Caco-2 (cell line): ENCODE measurements at regions not wholly inside any gene's neighbourhood (a gene's known extent, or its start where the extent isn't known, plus 50 kb on each side); places are given as distances from the start of the nearest gene placed in this dataset.

Experiments
- BruUV-seq: library from RNA; stranded (reverse); fragments of 400-500 nt; replicated peaks from 2 replicates; lab custom pipeline; 2021; lab: Mats Ljungman, UMichigan
- CTCF ChIA-PET: fragments of 300-600 bp; sonication (Branson Sonifier 250); formaldehyde crosslinking; loops from one replicate; lab custom pipeline; 2022; ENCODE audit warnings: antibody characterized with exemption; lab: Charles Lee
- POLR2A ChIA-PET: fragments of 300-600 bp; sonication (Branson Sonifier 250); formaldehyde crosslinking; loops from one replicate; lab custom pipeline; 2022; ENCODE audit warnings: antibody characterized with exemption; lab: Charles Lee
- DNase-seq, 2 experiments: peaks; one replicate each; pipeline versions ENCODE4 v3.0.0 to v3.0.0-alpha.2; 2020 to 2022
- H3K27me3 ChIP-seq: replicated peaks from 2 replicates; pipeline ENCODE4 v1.6.0; 2011; ENCODE audit warnings: low read length; ENCODE audit not compliant: control insufficient read depth, insufficient read depth
- H3K36me3 ChIP-seq: 2 replicates; pipeline ENCODE4 v1.5.1; 2011; ENCODE audit warnings: low read length; ENCODE audit not compliant: control insufficient read depth, insufficient read depth
- H3K4me1 ChIP-seq: fragments of 250-450 bp; sonication (Bioruptor Pico); 2 replicates; pipeline ENCODE4 v1.5.1; 2020; ENCODE audit warnings: mild to moderate bottlenecking
- H3K4me3 ChIP-seq: 2 replicates; pipeline ENCODE4 v1.5.1; 2011; ENCODE audit warnings: low read depth, mild to moderate bottlenecking, control low read depth, low read length
- H3K9me3 ChIP-seq: fragments of 250-450 bp; sonication (Bioruptor Pico); 2 replicates; pipeline ENCODE4 v1.5.1; 2020; ENCODE audit warnings: mild to moderate bottlenecking, moderate library complexity
- H3K27ac Mint-ChIP-seq: one replicate; pipeline ENCODE4 v1.8.0; 2022; ENCODE audit warnings: mixed read lengths; ENCODE audit not compliant: unreplicated experiment
- H3K27me3 Mint-ChIP-seq: one replicate; pipeline ENCODE4 v1.8.0; 2022; ENCODE audit warnings: mixed read lengths; ENCODE audit not compliant: insufficient read depth, unreplicated experiment
- H3K36me3 Mint-ChIP-seq: one replicate; pipeline ENCODE4 v1.8.0; 2022; ENCODE audit warnings: mild to moderate bottlenecking, mixed read lengths; ENCODE audit not compliant: insufficient read depth, unreplicated experiment
- H3K4me1 Mint-ChIP-seq: one replicate; pipeline ENCODE4 v1.8.0; 2022; ENCODE audit warnings: low read depth, mixed read lengths; ENCODE audit not compliant: unreplicated experiment
- H3K4me3 Mint-ChIP-seq: one replicate; pipeline ENCODE4 v1.8.0; 2022; ENCODE audit warnings: mild to moderate bottlenecking, moderate library complexity, mixed read lengths; ENCODE audit not compliant: unreplicated experiment
- H3K9me3 Mint-ChIP-seq: one replicate; pipeline ENCODE4 v1.8.0; 2022; ENCODE audit warnings: mixed read lengths; ENCODE audit not compliant: unreplicated experiment
- CTCF ChIP-seq, 2 experiments: fragments of 200-600 bp in 1 of 2; IDR thresholded peaks; 1 replicate in 1 of 2; 2 replicates in 1 of 2; pipeline versions ENCODE4 v1.5.1 to v1.8.0; 2011 to 2022; ENCODE audit warnings: antibody characterized with exemption in 1 of 2, control low read depth in 1 of 2, inconsistent platforms in 1 of 2, low read depth in 1 of 2, low read length in 1 of 2, mild to moderate bottlenecking in 1 of 2, moderate library complexity in 1 of 2; ENCODE audit not compliant: insufficient read depth in 1 of 2, severe bottlenecking in 1 of 2, unreplicated experiment in 1 of 2
- intact Hi-C: fragments of 100-400 bp; cut with micrococcal nuclease; formaldehyde crosslinking; loops from one replicate; pipeline ENCODE4 v1.10.0; 2022; ENCODE audit not compliant: unreplicated experiment

GRCh38 chr19:29295285-29295684, 82.3 kb upstream of the UQCRFS1 start:
- H3K9me3 Mint-ChIP-seq: no peaks in the 10 kb centered on the region
- intact Hi-C loops: no loop called here
- ChIA-PET CTCF (no interaction called here), POLR2A (no interaction called here)
- BruUV-seq: no TSS peak
- H3K4me3 Mint-ChIP-seq: no peak overlapping the region
- no peaks in the 10 kb centered on the region for H3K36me3 Mint-ChIP-seq
- no peak for TF ChIP-seq CTCF (IDR thresholded peaks at IDR 0.05; ENCODE audit: insufficient read depth in 1 of 2, low read depth in 1 of 2, low read length in 1 of 2, severe bottlenecking in 1 of 2, unreplicated experiment in 1 of 2)
- H3K27ac Mint-ChIP-seq: no peak overlapping the region
- no peaks in the 10 kb centered on the region for H3K27me3 ChIP-seq
- no peak overlapping the region for H3K4me3 ChIP-seq
- H3K4me1 Mint-ChIP-seq: no peaks in the 10 kb centered on the region
- H3K27me3 Mint-ChIP-seq: peaks cover 17% of the 10 kb centered on the region
- no peaks in the 10 kb centered on the region for H3K4me1 ChIP-seq
- no peak for DNase-seq
- no peaks in the 10 kb centered on the region for H3K36me3 ChIP-seq
- H3K9me3 ChIP-seq: no peaks in the 10 kb centered on the region

- H3K9me3 Mint-ChIP-seq: no peaks in the 10 kb centered on the region
- ChIA-PET POLR2A (no interaction called here), CTCF (no interaction called here)
- intact Hi-C loops: no loop called here
- DNase-seq: no peak
- H3K4me1 ChIP-seq: no peaks in the 10 kb centered on the region
- no peaks in the 10 kb centered on the region for H3K36me3 Mint-ChIP-seq
- H3K4me1 Mint-ChIP-seq: no peaks in the 10 kb centered on the region
- BruUV-seq: no TSS peak
- no peaks in the 10 kb centered on the region for H3K9me3 ChIP-seq
- H3K27me3 ChIP-seq: no peaks in the 10 kb centered on the region
- H3K4me3 Mint-ChIP-seq: no peak overlapping the region
- H3K27me3 Mint-ChIP-seq: peaks cover 14% of the 10 kb centered on the region
- no peaks in the 10 kb centered on the region for H3K36me3 ChIP-seq
- no peak overlapping the region for H3K4me3 ChIP-seq
- no peak overlapping the region for H3K27ac Mint-ChIP-seq
- no peak for TF ChIP-seq CTCF (IDR thresholded peaks at IDR 0.05; ENCODE audit: insufficient read depth in 1 of 2, low read depth in 1 of 2, low read length in 1 of 2, severe bottlenecking in 1 of 2, unreplicated experiment in 1 of 2)
These were observed 84.4 kb upstream of the UQCRFS1 start for GRCh38 chr19:29297381-29297780.

GRCh38 chr19:29299416-29300380, 86.7 kb upstream of the UQCRFS1 start:
- CTCF ChIA-PET: no interaction called here
- intact Hi-C loops: no loop called here
- H3K36me3 ChIP-seq: no peaks in the 10 kb centered on the region
- H3K4me1 ChIP-seq: no peaks in the 10 kb centered on the region
- Mint-ChIP-seq H3K27ac (no peak overlapping the region), H3K27me3 (peaks cover 6% of the 10 kb centered on the region), H3K9me3 (peaks cover 2% of the 10 kb centered on the region), H3K36me3 (no peaks in the 10 kb centered on the region), H3K4me3 (no peak overlapping the region), H3K4me1 (no peaks in the 10 kb centered on the region)
- no TSS peak for BruUV-seq
- TF ChIP-seq CTCF (IDR thresholded peaks at IDR 0.05; ENCODE audit: insufficient read depth in 1 of 2, low read depth in 1 of 2, low read length in 1 of 2, severe bottlenecking in 1 of 2, unreplicated experiment in 1 of 2): no peak
- no peaks in the 10 kb centered on the region for H3K27me3 ChIP-seq
- H3K4me3 ChIP-seq: no peak overlapping the region
- POLR2A ChIA-PET: no interaction called here
- no peak for DNase-seq
- no peaks in the 10 kb centered on the region for H3K9me3 ChIP-seq
